ENCODE measurements at regions not wholly inside any gene's neighbourhood (a gene's known extent, or its start where the extent isn't known, plus 50 kb on each side); places are given as distances from the start of the nearest gene placed in this dataset.
"Not testable (repeated sequence)": the region's sequence is repeated elsewhere in the genome, so short reads cannot be mapped to it uniquely, and the experiment has no call there.

DNA sequence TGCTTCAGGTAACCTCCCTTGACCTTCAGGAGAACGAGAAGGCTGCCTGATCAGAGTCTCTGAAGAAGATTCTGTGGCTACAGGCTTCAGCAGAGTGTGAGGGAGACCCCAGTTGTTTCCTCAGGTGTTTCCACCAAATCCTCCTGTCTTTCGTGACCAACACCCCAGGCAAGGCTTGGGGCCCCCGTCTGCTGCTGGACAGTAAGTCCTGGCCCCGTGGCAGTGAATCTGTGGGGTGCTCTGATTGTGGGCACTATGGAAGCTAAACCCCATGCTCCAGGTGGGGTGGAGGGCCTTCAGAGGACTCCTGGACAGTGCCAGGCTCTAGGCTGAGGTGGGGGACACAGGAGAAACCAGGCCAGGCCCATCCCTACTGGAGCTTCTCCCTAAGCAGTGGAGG lies 3083.7 kb downstream of the RPIA start:
- intact Hi-C loops (cut with DNase I); ATAC-seq; DNase-seq (ENCODE audit: missing footprints): not testable (repeated sequence)

DNA sequence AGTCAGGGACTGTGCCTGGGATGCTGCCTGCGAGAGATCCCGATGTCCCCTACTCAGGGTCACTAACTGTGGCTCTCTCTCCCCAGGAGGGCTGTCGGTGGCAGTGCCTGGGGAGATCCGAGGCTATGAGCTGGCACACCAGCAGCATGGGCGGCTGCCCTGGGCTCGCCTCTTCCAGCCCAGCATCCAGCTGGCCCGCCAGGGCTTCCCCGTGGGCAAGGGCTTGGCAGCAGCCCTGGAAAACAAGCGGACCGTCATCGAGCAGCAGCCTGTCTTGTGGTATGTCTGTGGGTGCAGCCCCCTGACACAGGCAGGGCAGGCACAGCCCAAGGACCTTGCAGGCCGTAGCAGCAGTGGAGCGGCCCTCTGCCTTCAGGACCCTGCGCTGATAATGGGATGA lies 3088.9 kb downstream of the RPIA start:
- intact Hi-C loops (cut with DNase I); DNase-seq (ENCODE audit: missing footprints); ATAC-seq: not testable (repeated sequence)

- intact Hi-C loops (cut with DNase I); DNase-seq (ENCODE audit: missing footprints); ATAC-seq: not testable (repeated sequence)
These were observed 3061.8 kb upstream of the TEKT4 start for GRCh38 chr2:91809391-91809790.

- intact Hi-C loops (cut with DNase I), result no loop called here
- ATAC-seq, result no peak
- no peak for DNase-seq (ENCODE audit: missing footprints)
These were observed 3031.0 kb upstream of the TEKT4 start for GRCh38 chr2:91839904-91840868.

- ATAC-seq; intact Hi-C loops (cut with DNase I); DNase-seq (ENCODE audit: missing footprints): not testable (repeated sequence)
These were observed 3029.0 kb upstream of the TEKT4 start for GRCh38 chr2:91842264-91842663.

DNA sequence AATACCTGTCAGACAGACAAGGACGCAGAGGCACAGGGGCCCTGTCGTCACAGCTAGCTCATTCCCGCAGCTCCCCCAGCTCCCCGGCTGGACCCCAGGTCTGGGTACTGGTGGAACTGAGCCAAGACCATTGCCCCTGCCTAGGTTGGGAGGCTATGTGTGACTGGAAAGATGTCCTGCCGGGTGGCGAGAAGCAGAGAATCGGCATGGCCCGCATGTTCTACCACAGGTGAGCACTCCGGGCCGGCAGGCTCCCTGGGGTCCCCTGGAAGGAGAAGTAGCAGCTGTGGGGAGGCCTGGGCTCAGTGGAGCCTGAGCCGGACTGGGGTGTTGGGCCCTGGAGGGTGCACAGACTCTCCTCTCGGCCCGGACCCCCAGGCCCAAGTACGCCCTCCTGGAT lies 3028.3 kb upstream of the TEKT4 start:
- DNase-seq (ENCODE audit: missing footprints); intact Hi-C loops (cut with DNase I); ATAC-seq: not testable (repeated sequence)

DNA sequence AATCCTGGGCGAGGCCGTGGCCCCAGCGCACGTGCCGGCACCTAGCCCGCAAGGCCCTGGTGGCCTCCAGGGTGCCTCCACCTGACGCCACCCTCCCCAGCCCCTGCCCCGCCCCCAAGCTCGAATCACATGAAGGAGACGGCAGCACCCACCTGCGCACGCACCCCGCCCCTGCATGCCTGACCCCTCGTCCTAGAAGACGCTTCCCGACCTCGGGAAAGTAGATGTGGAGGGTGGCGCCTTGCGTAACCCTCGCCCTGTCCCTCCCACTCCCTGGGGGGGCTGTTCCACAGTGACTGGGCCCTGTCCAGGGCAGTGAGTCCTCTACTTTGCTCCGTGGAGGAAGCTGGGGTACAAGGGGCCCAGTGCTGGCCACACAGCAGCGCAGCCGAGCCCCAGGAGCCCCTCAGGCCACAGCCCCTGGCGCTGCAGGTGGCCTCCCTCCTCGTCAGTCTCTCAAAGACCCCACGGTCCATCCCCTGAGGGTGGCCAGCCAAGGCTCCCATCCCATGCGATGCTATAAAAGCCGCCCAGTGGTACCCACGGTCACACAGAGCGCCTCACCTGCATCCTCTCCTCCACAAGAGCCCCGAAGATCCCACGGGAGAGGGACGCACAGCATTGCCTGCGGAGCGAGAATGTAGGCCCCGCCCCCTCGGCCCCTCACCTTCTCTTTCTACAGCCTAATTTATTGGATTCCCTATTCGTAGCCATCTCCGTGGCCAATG lies 3027.3 kb upstream of the TEKT4 start:
- ATAC-seq; intact Hi-C loops (cut with DNase I); DNase-seq (ENCODE audit: missing footprints): not testable (repeated sequence)

DNA sequence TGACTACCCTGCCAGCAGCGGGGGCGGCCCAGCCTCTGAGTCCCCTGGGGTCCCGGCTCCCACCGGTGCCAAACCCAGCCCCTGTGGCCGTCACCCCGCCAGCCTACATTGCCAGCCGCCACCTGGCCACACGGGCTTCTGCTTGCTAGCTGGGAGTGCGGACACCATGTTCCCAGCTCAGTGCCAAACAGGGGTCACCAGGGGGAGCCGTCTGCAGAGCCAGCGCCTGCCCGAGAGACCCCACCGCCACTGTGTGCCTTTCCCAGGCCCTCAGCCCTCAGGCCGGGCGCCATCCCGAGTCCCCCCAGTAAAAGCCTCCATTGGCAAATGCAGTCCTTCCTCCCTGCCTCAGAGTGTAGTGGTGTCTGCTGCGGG lies 3026.8 kb upstream of the TEKT4 start:
- ATAC-seq; DNase-seq (ENCODE audit: missing footprints); intact Hi-C loops (cut with DNase I): not testable (repeated sequence)

DNA sequence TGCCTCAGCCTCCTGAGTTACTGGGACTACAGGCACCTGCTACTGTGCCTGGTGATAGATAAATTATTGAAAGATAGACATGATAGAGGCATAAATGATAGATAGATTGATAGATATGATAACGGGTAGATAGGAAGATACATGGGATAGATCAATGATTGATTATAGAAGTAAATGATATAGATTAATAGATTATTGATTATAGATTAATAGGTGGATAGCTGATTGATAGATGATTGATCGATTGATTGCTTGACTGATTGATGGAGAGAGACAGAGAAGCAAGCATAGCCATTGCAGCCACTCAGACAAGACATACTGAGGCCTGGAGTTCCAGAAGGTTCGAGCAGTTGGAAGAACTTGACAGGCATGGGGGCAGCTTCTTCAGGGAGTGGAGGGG lies 3024.8 kb upstream of the TEKT4 start:
- intact Hi-C loops (cut with DNase I); ATAC-seq; DNase-seq (ENCODE audit: missing footprints): not testable (repeated sequence)

DNA sequence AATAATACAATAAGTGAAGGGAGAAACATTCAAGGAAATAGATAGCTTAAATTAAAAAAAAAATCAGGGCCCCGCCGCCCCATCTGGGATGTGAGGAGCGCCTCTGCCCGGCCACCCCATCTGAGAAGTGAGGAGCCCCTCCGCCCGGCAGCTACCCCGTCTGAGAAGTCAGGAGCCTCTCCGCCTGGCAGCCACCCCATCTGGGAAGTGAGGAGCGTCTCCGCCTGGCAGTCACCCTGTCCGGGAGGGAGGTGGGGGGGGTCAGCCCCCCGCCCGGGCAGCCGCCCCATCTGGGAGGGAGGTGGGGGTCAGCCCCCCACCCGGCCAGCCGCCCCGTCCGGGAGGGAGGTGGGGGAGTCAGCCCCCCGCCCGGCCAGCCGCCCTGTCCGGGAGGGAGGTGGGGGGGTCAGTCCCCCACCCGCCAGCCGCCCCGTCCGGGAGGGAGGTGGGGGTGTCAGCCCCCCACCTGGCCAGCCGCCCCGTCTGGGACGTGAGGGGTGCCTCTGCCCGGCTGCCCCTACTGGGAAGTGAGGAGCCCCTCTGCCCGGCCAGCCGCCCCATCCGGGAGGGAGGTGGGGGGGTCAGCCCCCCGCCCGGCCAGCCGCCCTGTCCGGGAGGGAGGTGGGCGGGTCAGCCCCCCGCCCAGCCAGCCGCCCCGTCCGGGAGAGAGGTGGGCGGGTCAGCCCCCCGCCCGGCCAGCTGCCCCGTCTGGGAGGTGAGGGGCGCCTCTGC lies 3019.4 kb upstream of the TEKT4 start:
- DNase-seq (ENCODE audit: missing footprints); intact Hi-C loops (cut with DNase I); ATAC-seq: not testable (repeated sequence)

GRCh38 chr2:91856971-91857370 lies 3014.3 kb upstream of the TEKT4 start:
- intact Hi-C loops (cut with DNase I); ATAC-seq; DNase-seq (ENCODE audit: missing footprints): not testable (repeated sequence)

DNA sequence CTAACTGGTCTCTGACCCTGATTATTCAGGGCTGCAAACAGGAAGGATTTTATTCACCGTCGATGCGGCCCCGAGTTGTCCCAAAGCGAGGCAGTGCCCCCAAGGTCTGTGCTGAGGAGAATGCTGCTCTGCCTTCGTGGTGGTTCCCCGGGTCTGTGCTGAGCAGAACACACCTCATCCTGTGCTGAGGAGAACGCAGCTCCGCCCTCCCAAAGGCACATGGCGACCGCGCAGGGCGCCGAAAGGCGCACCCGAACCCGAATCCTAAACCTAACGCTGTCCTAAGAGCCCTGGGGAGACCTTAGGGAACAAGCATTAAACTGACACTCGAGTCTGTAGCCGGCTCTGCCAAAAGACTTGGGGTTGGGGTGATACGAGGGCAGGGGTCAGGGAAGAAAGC lies 3013.5 kb upstream of the TEKT4 start:
- intact Hi-C loops (cut with DNase I); ATAC-seq; DNase-seq (ENCODE audit: missing footprints): not testable (repeated sequence)

DNA sequence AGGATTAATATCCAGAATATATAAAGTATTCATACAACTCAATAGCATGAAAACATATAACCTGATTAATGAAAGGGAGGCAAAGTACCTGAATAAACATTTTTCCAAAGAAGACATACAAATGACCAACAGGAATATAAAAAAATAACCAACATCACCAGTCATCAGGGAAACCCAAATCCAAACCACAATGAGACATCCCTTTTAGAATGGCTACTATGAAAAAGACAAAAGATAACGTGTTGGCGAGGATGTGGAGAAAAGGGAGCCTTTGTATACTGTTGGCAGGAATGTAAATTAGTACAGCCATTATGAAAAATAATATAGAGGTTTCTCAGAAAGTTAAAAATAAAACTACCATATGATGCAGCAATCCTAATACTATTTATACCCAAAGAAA lies 2999.5 kb upstream of the TEKT4 start:
- DNase-seq (ENCODE audit: missing footprints); intact Hi-C loops (cut with DNase I); ATAC-seq: not testable (repeated sequence)

DNA sequence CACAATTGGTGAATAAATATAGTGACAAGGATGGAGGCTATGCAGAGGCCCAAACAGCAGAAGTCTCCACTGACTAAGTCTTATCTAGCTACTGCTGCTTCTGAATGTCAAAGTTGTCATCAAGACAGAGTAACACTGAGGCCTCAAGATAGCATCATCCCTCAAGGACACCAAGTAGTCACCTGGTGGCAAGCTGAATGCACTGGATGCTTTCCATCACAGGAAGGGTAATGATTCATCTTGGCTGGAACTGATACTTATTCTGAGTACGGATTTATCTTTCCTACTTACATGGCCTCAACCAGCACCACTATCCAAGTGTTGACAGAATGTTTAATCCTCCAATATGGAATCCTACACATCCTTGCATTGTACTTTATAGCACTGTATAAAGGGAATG lies 2997.8 kb upstream of the TEKT4 start:
- ATAC-seq; intact Hi-C loops (cut with DNase I); DNase-seq (ENCODE audit: missing footprints): not testable (repeated sequence)

DNA sequence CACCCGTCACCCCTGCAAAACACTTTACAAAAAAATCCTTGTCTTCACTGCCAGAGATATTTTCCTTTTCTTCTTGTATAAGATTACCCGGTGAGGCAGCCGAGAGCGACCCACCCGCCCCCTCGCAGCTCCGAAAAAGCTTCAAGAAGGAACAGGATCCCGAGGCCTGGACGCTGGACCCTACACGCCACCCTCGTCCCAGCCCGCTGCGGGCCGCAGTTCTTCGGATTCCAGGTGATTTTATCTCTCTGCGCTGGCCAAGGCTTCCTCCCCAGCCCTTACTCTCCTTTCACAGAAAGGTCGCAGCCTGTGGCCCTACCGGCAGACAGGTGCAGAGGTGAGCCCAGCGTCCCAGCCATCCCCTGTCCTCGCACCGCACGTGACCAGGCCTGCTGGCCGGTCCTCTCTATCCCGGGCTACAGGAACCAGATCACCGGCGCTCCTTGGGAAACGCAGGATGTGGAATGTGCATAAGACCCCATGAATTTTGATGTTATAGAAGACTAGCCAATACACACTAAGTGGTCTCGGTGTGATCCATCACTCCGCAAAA lies 2993.5 kb upstream of the TEKT4 start:
- peak; percentile 66 for DNase-seq (ENCODE audit: missing footprints)
- ATAC-seq; intact Hi-C loops (cut with DNase I): not testable (repeated sequence)

- ATAC-seq; intact Hi-C loops (cut with DNase I); DNase-seq (ENCODE audit: missing footprints): not testable (repeated sequence)
These were observed 2976.1 kb upstream of the TEKT4 start for GRCh38 chr2:91895091-91895490.

DNA sequence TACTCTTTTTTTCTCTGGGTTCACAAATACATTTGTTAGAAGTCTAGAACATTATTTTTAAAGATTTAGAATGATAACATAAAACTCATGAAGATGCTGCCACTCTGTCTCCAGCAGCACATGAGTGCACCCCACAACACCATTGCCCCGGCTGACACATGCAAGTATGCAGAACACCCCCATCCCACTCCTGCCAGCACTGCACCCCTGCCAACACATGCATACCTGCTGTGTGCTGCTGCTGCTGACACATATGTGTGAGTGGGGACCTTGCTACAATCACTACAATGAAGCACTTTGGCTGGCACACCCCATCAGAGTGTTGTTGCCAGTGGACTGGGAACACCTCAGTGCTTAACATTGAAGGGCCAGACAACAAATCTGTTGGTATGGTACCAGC lies 2953.6 kb upstream of the TEKT4 start:
- DNase-seq (ENCODE audit: missing footprints); ATAC-seq; intact Hi-C loops (cut with DNase I): not testable (repeated sequence)
